ENCODE measurements at regions not wholly inside any gene's neighbourhood (a gene's known extent, or its start where the extent isn't known, plus 50 kb on each side); places are given as distances from the start of the nearest gene placed in this dataset.

- no peak for DNase-seq (ENCODE audit: extremely low read depth, low read depth)
- no peak overlapping the region for H3K4me3 ChIP-seq (replicated peaks; ENCODE audit: low read depth, low read length)
- no peak for TF ChIP-seq CTCF (IDR thresholded peaks at IDR 0.05; ENCODE audit: low read depth, low read length, missing control alignments)
These were observed 463.6 kb downstream of the HAPSTR1 start for GRCh38 chr16:9555051-9555450.

GRCh38 chr16:9556949-9557665, 465.7 kb downstream of the HAPSTR1 start:
- DNase-seq (ENCODE audit: extremely low read depth, low read depth): no peak

GRCh38 chr16:9557713-9558112, 466.3 kb downstream of the HAPSTR1 start:
- TF ChIP-seq CTCF (IDR thresholded peaks at IDR 0.05; ENCODE audit: low read depth, low read length, missing control alignments): no peak
- H3K4me3 ChIP-seq (replicated peaks; ENCODE audit: low read depth, low read length): no peak overlapping the region
- DNase-seq (ENCODE audit: extremely low read depth, low read depth): no peak

More at GRCh38 chr16:9556949-9557665, 465.7 kb downstream of the HAPSTR1 start:
- H3K4me3 ChIP-seq (replicated peaks; ENCODE audit: low read depth, low read length): no peak overlapping the region
- no peak for TF ChIP-seq CTCF (IDR thresholded peaks at IDR 0.05; ENCODE audit: low read depth, low read length, missing control alignments)

- TF ChIP-seq CTCF (IDR thresholded peaks at IDR 0.05; ENCODE audit: low read depth, low read length, missing control alignments): no peak
- no peak for DNase-seq (ENCODE audit: extremely low read depth, low read depth)
- H3K4me3 ChIP-seq (replicated peaks; ENCODE audit: low read depth, low read length): no peak overlapping the region
These were observed 474.7 kb downstream of the HAPSTR1 start for GRCh38 chr16:9566099-9566498.

- TF ChIP-seq CTCF (IDR thresholded peaks at IDR 0.05; ENCODE audit: low read depth, low read length, missing control alignments): no peak
- no peak overlapping the region for H3K4me3 ChIP-seq (replicated peaks; ENCODE audit: low read depth, low read length)
These were observed 476.2 kb downstream of the HAPSTR1 start for GRCh38 chr16:9567666-9568065.

GRCh38 chr16:9568261-9568660, 476.8 kb downstream of the HAPSTR1 start:
- no peak for DNase-seq (ENCODE audit: extremely low read depth, low read depth)
- H3K4me3 ChIP-seq (replicated peaks; ENCODE audit: low read depth, low read length): no peak overlapping the region
- TF ChIP-seq CTCF (IDR thresholded peaks at IDR 0.05; ENCODE audit: low read depth, low read length, missing control alignments): no peak

More at GRCh38 chr16:9567666-9568065, 476.2 kb downstream of the HAPSTR1 start:
- no peak for DNase-seq (ENCODE audit: extremely low read depth, low read depth)

- no peak for TF ChIP-seq CTCF (IDR thresholded peaks at IDR 0.05; ENCODE audit: low read depth, low read length, missing control alignments)
- no peak for DNase-seq (ENCODE audit: extremely low read depth, low read depth)
- H3K4me3 ChIP-seq (replicated peaks; ENCODE audit: low read depth, low read length): no peak overlapping the region
These were observed 479.1 kb downstream of the HAPSTR1 start for GRCh38 chr16:9570521-9570920.
